Astrocyte of the spinal cord (primary cell): ENCODE measurements at regions not wholly inside any gene's neighbourhood (a gene's known extent, or its start where the extent isn't known, plus 50 kb on each side); places are given as distances from the start of the nearest gene placed in this dataset.
A peak's percentile ranks its signal among the peaks of the same experiment; 100 is the strongest.

Experiments
- DNase-seq: peaks from one replicate; pipeline ENCODE4 v3.0.0; 2011; ENCODE audit warnings: low read depth, low spot score
- H3K4me3 ChIP-seq: 2 replicates; pipeline ENCODE4 v1.5.1; 2011; ENCODE audit warnings: low read depth, mild to moderate bottlenecking, low read length, moderate library complexity
- in situ Hi-C: cut with HindIII; loops from 2 replicates; pipeline ENCODE4 v1.10.0; 2017; ENCODE audit warnings: low sequenced_read_pairs
- TF ChIP-seq, protein P1 (sequence below): IDR thresholded peaks from 2 replicates; pipeline ENCODE4 v1.5.1; 2012; ENCODE audit warnings: low read depth, mild to moderate bottlenecking, low read length, inconsistent platforms

DNA sequence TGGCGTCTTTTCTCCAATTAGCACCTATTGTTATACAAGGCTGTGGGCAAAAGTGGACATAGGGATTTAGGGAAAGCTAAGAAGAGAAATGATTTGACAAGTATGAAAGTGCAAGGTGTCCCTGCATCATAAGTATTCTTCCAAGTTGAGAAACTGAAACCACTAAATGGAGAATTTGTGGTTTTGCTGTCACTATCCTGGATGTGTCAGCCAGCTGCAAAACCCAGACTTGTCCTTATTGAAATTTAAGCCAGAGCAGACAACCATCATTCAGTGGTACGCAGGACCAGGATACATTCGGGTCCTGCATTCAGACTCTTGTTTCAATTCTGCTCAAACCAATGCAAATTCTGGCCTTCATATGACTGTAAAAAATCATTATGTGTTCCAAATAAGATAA, 384.8 kb upstream of the TGFBR2 start:
- peak; percentile 59 for DNase-seq
- TF ChIP-seq, protein P1, sequence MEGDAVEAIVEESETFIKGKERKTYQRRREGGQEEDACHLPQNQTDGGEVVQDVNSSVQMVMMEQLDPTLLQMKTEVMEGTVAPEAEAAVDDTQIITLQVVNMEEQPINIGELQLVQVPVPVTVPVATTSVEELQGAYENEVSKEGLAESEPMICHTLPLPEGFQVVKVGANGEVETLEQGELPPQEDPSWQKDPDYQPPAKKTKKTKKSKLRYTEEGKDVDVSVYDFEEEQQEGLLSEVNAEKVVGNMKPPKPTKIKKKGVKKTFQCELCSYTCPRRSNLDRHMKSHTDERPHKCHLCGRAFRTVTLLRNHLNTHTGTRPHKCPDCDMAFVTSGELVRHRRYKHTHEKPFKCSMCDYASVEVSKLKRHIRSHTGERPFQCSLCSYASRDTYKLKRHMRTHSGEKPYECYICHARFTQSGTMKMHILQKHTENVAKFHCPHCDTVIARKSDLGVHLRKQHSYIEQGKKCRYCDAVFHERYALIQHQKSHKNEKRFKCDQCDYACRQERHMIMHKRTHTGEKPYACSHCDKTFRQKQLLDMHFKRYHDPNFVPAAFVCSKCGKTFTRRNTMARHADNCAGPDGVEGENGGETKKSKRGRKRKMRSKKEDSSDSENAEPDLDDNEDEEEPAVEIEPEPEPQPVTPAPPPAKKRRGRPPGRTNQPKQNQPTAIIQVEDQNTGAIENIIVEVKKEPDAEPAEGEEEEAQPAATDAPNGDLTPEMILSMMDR: no peak
- H3K4me3 ChIP-seq: no peak overlapping the region
- in situ Hi-C loops: no loop called here

DNA sequence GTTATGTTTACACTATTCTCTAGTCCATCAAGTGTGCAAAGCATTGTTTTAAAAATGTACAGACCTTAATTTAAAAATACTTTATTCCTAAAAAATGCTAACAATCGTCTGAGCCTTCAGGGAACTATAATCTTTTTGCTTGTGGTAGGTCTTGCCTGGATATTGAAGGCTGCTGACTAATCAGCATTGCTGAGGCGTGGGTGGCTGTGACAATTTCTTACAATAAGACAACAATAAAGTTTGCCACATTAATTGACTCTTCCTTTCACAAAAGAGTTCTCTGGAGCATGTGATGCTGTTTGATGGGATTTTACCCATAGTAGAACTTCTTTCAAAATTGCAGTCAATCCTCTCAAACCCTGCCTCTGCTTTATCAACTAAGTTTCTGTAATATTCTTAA, 384.0 kb upstream of the TGFBR2 start:
- no peak overlapping the region for H3K4me3 ChIP-seq
- no peak for DNase-seq
- in situ Hi-C loops: no loop called here
- TF ChIP-seq, protein P1: no peak

DNA sequence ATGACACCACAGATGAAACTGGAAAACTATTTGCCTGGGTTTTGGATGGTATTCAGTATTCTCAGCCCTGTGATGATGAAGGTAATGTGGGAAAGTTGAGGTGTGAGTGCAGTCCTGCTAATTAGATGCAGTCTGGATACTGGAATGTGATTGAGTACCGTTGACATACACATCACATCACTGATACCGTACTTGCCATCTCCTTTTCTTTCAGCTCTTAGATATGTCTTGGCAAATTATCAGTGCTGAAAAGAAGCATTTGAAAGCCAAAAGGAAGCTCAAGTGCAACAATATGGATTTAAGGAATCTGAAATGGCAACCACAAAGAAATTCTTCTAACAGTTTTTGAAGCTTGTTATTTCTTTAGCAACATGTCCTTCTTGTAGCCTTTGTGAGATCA, 381.4 kb upstream of the TGFBR2 start:
- H3K4me3 ChIP-seq: no peak overlapping the region
- in situ Hi-C loops: no loop called here
- DNase-seq: no peak
- TF ChIP-seq, protein P1: no peak

DNA sequence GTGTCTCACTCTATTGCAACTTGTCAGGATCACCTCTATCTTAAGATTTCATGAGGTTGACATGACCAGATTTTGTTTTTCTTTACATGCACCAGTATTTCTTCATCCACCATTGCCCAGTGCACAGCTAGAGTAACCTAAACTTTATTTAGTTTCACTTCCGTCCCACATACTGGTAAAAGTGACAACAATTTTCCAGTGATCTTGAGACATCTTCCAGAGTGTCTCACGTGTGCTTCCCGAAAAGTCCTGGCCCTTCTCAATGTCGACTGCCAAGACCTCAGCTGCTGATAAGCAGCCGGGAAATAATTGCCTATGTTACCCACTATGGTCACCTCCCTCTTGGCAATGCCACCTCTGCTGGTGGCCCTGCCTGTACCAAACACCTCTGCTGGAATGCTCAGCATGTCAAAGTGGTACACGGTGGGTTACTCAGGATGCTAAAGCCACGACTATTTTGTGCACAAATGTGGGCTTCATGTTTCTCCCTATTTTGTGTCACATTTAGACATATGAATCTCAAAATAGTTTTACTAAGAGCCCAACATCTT, 379.7 kb upstream of the TGFBR2 start:
- in situ Hi-C loops: no loop called here
- no peak for DNase-seq
- TF ChIP-seq, protein P1: no peak
- no peak overlapping the region for H3K4me3 ChIP-seq

DNA sequence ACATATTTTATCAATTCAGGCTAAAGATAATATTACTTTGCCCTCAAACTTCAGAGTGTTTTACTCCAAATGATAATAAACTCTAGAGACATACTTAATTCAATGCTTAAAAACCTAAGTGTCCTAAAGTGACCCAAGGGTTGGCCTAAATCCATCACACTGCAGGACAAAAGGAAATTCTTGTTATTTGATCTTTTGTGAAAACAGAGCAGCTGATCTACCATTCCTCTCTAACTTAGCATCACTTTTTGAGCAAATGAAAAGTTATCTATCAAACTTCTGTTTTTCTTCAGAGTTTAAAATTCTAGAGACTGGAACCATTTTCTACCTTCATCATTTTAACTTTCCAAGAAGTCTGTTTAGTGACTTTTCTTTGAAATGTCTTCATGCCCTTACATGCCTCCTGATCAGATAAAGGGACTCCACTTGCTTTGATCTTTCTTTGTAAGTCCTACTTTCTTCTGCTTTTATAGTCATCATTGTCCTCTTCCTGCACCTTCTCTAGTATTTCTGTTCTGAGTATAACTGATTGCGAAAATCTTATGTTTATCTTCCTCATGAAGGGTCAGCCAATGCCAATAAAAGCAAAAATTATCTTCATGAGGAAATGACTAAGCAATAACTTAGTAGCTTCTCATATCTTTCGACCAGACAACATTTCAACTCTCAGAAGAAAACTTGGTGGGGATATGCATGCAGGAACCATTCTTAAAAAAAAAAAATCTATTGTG, 378.7 kb upstream of the TGFBR2 start:
- H3K4me3 ChIP-seq: no peak overlapping the region
- TF ChIP-seq, protein P1: no peak
- in situ Hi-C loops: no loop called here
- peak; percentile 94 for DNase-seq

DNA sequence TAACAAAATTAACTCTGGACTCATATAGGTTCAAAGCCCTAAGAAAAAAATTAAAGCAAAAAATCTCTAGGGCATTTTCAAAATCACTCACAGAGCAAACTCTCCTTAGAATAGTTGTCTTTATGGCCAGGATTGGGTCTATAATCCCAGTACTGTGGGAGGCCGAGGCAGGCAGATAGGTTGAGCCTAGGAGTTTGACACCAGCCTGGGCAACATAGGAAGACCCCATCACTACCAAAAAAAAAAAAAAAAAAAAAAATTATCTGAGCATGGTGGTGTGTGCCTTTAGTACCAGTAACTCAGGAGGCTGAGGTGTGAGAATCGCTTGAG, 378.1 kb upstream of the TGFBR2 start:
- no peak for DNase-seq
- in situ Hi-C loops: no loop called here
- no peak overlapping the region for H3K4me3 ChIP-seq
- TF ChIP-seq, protein P1: no peak
